OCI-LY7 (cell line): ENCODE measurements at regions not wholly inside any gene's neighbourhood (a gene's known extent, or its start where the extent isn't known, plus 50 kb on each side); places are given as distances from the start of the nearest gene placed in this dataset.

Experiments
- CTCF ChIP-seq: fragments of 200-600 bp; sonication (generic); conservative IDR thresholded peaks from 2 replicates; pipeline ENCODE4 v1.5.1; 2014; ENCODE audit warnings: mild to moderate bottlenecking, antibody characterized with exemption, low read length, moderate library complexity, mixed read lengths
- EZH2phosphoT487 ChIP-seq: fragments of 200-600 bp; sonication (generic); IDR thresholded peaks from 2 replicates; pipeline ENCODE4 v1.6.1; 2018; ENCODE audit warnings: low read depth, borderline replicate concordance, mild to moderate bottlenecking, mixed run types, antibody characterized with exemption, low read length, moderate library complexity, mixed read lengths

- TF ChIP-seq CTCF (no peak), EZH2phosphoT487 (no peak)
Observed at GRCh38 chr12:33703221-33703620, 263.6 kb upstream of the SYT10 start.
